Limb (tissue), 2 donors: ENCODE measurements at regions not wholly inside any gene's neighbourhood (a gene's known extent, or its start where the extent isn't known, plus 50 kb on each side); places are given as distances from the start of the nearest gene placed in this dataset.
A peak's percentile ranks its signal among the peaks of the same experiment; 100 is the strongest.
"Not testable (repeated sequence)": the region's sequence is repeated elsewhere in the genome, so short reads cannot be mapped to it uniquely, and the experiment has no call there.

ENCODE experiments used
- DNase-seq, 2 donors: peaks; one replicate each; pipeline ENCODE4 v3.0.0-alpha.2; 2016; ENCODE audit errors: extremely low spot score in 2 of 2

GRCh38 chr17:73841431-73842060 lies 197.3 kb upstream of the SDK2 start:
- no peak for DNase-seq

- no peak for DNase-seq
Observed at GRCh38 chr17:73847952-73848351, 203.7 kb upstream of the SDK2 start.

GRCh38 chr17:73850426-73850825 lies 206.2 kb upstream of the SDK2 start:
- no peak for DNase-seq

- DNase-seq, result no peak
Observed at GRCh38 chr17:73851091-73851490, 206.8 kb upstream of the SDK2 start.

- no peak for DNase-seq
Observed at GRCh38 chr17:73851921-73852320, 207.7 kb upstream of the SDK2 start.

- no peak for DNase-seq
Observed at GRCh38 chr17:73855720-73856333, 211.6 kb upstream of the SDK2 start.

- no peak for DNase-seq
Observed at GRCh38 chr17:73856556-73856955, 212.3 kb upstream of the SDK2 start.

- DNase-seq, result not testable (repeated sequence)
Observed at GRCh38 chr17:73859439-73860008, 215.3 kb upstream of the SDK2 start.

- no peak for DNase-seq
Observed at GRCh38 chr17:73861543-73861942, 217.3 kb upstream of the SDK2 start.

- no peak for DNase-seq
Observed at GRCh38 chr17:73863761-73864535, 219.7 kb upstream of the SDK2 start.

- DNase-seq, result no peak
Observed at GRCh38 chr17:73865831-73866230, 221.6 kb upstream of the SDK2 start.

GRCh38 chr17:73867056-73867455 lies 222.8 kb upstream of the SDK2 start:
- DNase-seq, result peak in 1 of 2 donors; percentile 47

- DNase-seq, result no peak
Observed at GRCh38 chr17:73870068-73870467, 225.8 kb upstream of the SDK2 start.

- DNase-seq, result no peak
Observed at GRCh38 chr17:73870473-73870872, 226.2 kb upstream of the SDK2 start.

- no peak for DNase-seq
Observed at GRCh38 chr17:73872816-73873215, 228.6 kb upstream of the SDK2 start.

GRCh38 chr17:73874008-73874720 lies 229.9 kb upstream of the SDK2 start:
- no peak for DNase-seq

- no peak for DNase-seq
Observed at GRCh38 chr17:73875346-73875745, 231.1 kb upstream of the SDK2 start.

GRCh38 chr17:73877962-73878361 lies 233.7 kb upstream of the SDK2 start:
- no peak for DNase-seq

GRCh38 chr17:73878923-73879322 lies 234.7 kb upstream of the SDK2 start:
- DNase-seq, result no peak

GRCh38 chr17:73879987-73880386 lies 235.7 kb upstream of the SDK2 start:
- no peak for DNase-seq

- DNase-seq, result no peak
Observed at GRCh38 chr17:73882590-73882989, 238.3 kb upstream of the SDK2 start.

GRCh38 chr17:73883175-73883574 lies 238.9 kb upstream of the SDK2 start:
- DNase-seq, result no peak
